GM12878 (cell line): ENCODE measurements at regions not wholly inside any gene's neighbourhood (a gene's known extent, or its start where the extent isn't known, plus 50 kb on each side); places are given as distances from the start of the nearest gene placed in this dataset.

Source experiments
- ATAC-seq: fragments of 200-7000 bp; cut with Tn5 transposase; 3 replicates; pipeline ENCODE4 v1.9.1; 2020; ENCODE audit warnings: mild to moderate bottlenecking, moderate library complexity
- BruUV-seq: library from RNA; stranded (reverse); fragments of 400-500 nt; replicated peaks from 2 replicates; lab custom pipeline; 2021; lab: Mats Ljungman, UMichigan
- CTCF ChIA-PET: fragments of 300-600 bp; sonication (Branson Sonifier 250); formaldehyde crosslinking; extraction: SDS; loops from one replicate; lab custom pipeline; 2021; ENCODE audit warnings: inconsistent platforms; lab: Yijun Ruan, JAX
- POLR2A ChIA-PET: fragments of 350-600 bp; formaldehyde crosslinking; extraction: SDS; loops from one replicate; lab custom pipeline; 2021; ENCODE audit warnings: inconsistent platforms; lab: Charles Lee
- RAD21 ChIA-PET: fragments of 300-600 bp; sonication (Branson Sonifier 250); formaldehyde crosslinking; loops from one replicate; lab custom pipeline; 2023; ENCODE audit warnings: antibody characterized with exemption; ENCODE audit not compliant: unreplicated experiment; lab: Charles Lee
- SMC1A ChIA-PET: fragments of 300-600 bp; sonication (Branson Sonifier 250); formaldehyde crosslinking; loops from one replicate; lab custom pipeline; 2023; ENCODE audit not compliant: unreplicated experiment, uncharacterized antibody; lab: Charles Lee
- DNase-seq: peaks from one replicate; pipeline ENCODE4 v3.0.0-alpha.2; 2011; ENCODE audit warnings: low read depth, low spot score
- FAIRE-seq: peaks from 3 replicates; lab custom pipeline; 2011; peaks lifted over from hg19 to GRCh38; lab: Jason Lieb, UNC
- H2AFZ ChIP-seq: 2 replicates; pipeline ENCODE4 v1.6.0; 2011; ENCODE audit warnings: low read depth, low read length, control low read depth; ENCODE audit not compliant: control insufficient read depth
- H3K27ac ChIP-seq: 2 replicates; pipeline ENCODE4 v1.5.1; 2011; ENCODE audit warnings: control low read depth; ENCODE audit not compliant: control insufficient read depth, insufficient read depth
- H3K27me3 ChIP-seq, 2 experiments: replicated peaks in 1 of 2; 2 replicates each; pipeline versions ENCODE4 v1.6.0 to v1.6.1; 2011; ENCODE audit warnings: low read length in 1 of 2; ENCODE audit not compliant: control insufficient read depth in 2 of 2, insufficient read depth in 2 of 2
- H3K36me3 ChIP-seq, 2 experiments: 2 replicates each; pipeline ENCODE4 v1.5.1; 2011; ENCODE audit warnings: low read length in 1 of 2; ENCODE audit not compliant: control insufficient read depth in 2 of 2, insufficient read depth in 2 of 2
- H3K4me1 ChIP-seq: 2 replicates; pipeline ENCODE4 v1.6.1; 2011; ENCODE audit warnings: mild to moderate bottlenecking, low read length, moderate library complexity, mixed read lengths; ENCODE audit not compliant: control insufficient read depth, insufficient read depth
- H3K4me2 ChIP-seq: 2 replicates; pipeline ENCODE4 v1.6.0; 2011; ENCODE audit warnings: control low read depth; ENCODE audit not compliant: control insufficient read depth, insufficient read depth
- H3K4me3 ChIP-seq: fragments of 200-600 bp; sonication (generic); 2 replicates; pipeline ENCODE4 v1.5.1; 2016
- H3K79me2 ChIP-seq: 2 replicates; pipeline ENCODE4 v1.6.0; 2011; ENCODE audit warnings: low read length; ENCODE audit not compliant: control insufficient read depth, insufficient read depth
- H3K9ac ChIP-seq: 2 replicates; pipeline ENCODE4 v1.8.0; 2011; ENCODE audit warnings: low read length, control low read depth, mixed read lengths; ENCODE audit not compliant: control insufficient read depth, insufficient read depth
- H3K9me3 ChIP-seq: replicated peaks from 3 replicates; pipeline ENCODE4 v1.5.1; 2011; ENCODE audit warnings: mild to moderate bottlenecking, low read length; ENCODE audit not compliant: control insufficient read depth, insufficient read depth
- H4K20me1 ChIP-seq: 2 replicates; pipeline ENCODE4 v1.6.0; 2011; ENCODE audit not compliant: control insufficient read depth, insufficient read depth
- BCLAF1 ChIP-seq: fragments of 450-650 bp; IDR thresholded peaks from 2 replicates; pipeline ENCODE4 v1.6.1; 2017; ENCODE audit warnings: antibody characterized with exemption, mild to moderate bottlenecking, moderate library complexity
- BRCA1 ChIP-seq: IDR thresholded peaks from 2 replicates; pipeline ENCODE4 v1.6.1; 2011; ENCODE audit warnings: low read depth, low read length, improper control_type of control experiment
- DPF2 ChIP-seq: fragments of 450-650 bp; IDR thresholded peaks from 2 replicates; pipeline ENCODE4 v1.6.1; 2017; ENCODE audit warnings: mild to moderate bottlenecking
- HDGF ChIP-seq: fragments of 450-650 bp; IDR thresholded peaks from 2 replicates; pipeline ENCODE4 v1.6.1; 2016; ENCODE audit warnings: antibody characterized with exemption
- RAD21 ChIP-seq: IDR thresholded peaks from 2 replicates; pipeline ENCODE4 v1.6.1; 2011; ENCODE audit warnings: mild to moderate bottlenecking, low read depth, low read length, moderate library complexity; ENCODE audit not compliant: insufficient read depth
- SMAD1 ChIP-seq: fragments of 450-650 bp; IDR thresholded peaks from 2 replicates; pipeline ENCODE4 v1.6.1; 2018; ENCODE audit warnings: mild to moderate bottlenecking, low read depth; ENCODE audit not compliant: partially characterized antibody
- SREBF2 ChIP-seq: IDR thresholded peaks from 2 replicates; pipeline ENCODE4 v1.6.1; 2012; ENCODE audit warnings: mild to moderate bottlenecking, low read length
- STAT3 ChIP-seq: IDR thresholded peaks from 2 replicates; pipeline ENCODE4 v1.6.1; 2011; ENCODE audit warnings: low read depth, low read length, improper control_type of control experiment
- TAF1 ChIP-seq: IDR thresholded peaks from 2 replicates; pipeline ENCODE4 v1.6.1; 2011; ENCODE audit warnings: mild to moderate bottlenecking, low read depth, low read length, borderline replicate concordance
- ZBED1 ChIP-seq: IDR thresholded peaks from 2 replicates; pipeline ENCODE4 v1.6.1; 2016; ENCODE audit warnings: borderline replicate concordance
- ZNF207 ChIP-seq: fragments of 450-650 bp; IDR thresholded peaks from 2 replicates; pipeline ENCODE4 v1.6.1; 2014; ENCODE audit warnings: antibody characterized with exemption, mild to moderate bottlenecking, borderline replicate concordance
- ZNF217 ChIP-seq: fragments of 450-650 bp; IDR thresholded peaks from 2 replicates; pipeline ENCODE4 v1.6.1; 2017; ENCODE audit warnings: antibody characterized with exemption, mild to moderate bottlenecking
- ZZZ3 ChIP-seq: IDR thresholded peaks from 2 replicates; pipeline ENCODE4 v1.6.1; 2011; ENCODE audit warnings: low read depth; ENCODE audit not compliant: control insufficient read depth, insufficient read length
- WGBS: methylation state at CpG from one replicate; pipeline ENCODE4 v1.1.6; 2016; ENCODE audit warnings: low lambda C conversion rate; ENCODE audit not compliant: insufficient replicate concordance, insufficient coverage; ENCODE audit errors: missing lambda C conversion rate; 5-methylcytosine and 5-hydroxymethylcytosine counted together
- in situ Hi-C: fragments of 300-500 bp; cut with MboI; formaldehyde crosslinking; loops from 9 replicates; pipeline ENCODE4 v1.14.3; 2018; ENCODE audit warnings: mixed read lengths
- intact Hi-C: fragments of 100-400 bp; cut with micrococcal nuclease; formaldehyde crosslinking; loops from one replicate; pipeline ENCODE4 v1.14.2; 2022; ENCODE audit not compliant: unreplicated experiment
- TF ChIP-seq, protein P1 (sequence below): fragments of 450-650 bp; IDR thresholded peaks from 2 replicates; pipeline ENCODE4 v1.6.1; 2016; ENCODE audit warnings: mild to moderate bottlenecking, moderate library complexity, borderline replicate concordance
- TF ChIP-seq, protein P2 (sequence below): IDR thresholded peaks from 2 replicates; pipeline ENCODE4 v1.6.1; 2012; ENCODE audit warnings: low read length, inconsistent platforms

DNA sequence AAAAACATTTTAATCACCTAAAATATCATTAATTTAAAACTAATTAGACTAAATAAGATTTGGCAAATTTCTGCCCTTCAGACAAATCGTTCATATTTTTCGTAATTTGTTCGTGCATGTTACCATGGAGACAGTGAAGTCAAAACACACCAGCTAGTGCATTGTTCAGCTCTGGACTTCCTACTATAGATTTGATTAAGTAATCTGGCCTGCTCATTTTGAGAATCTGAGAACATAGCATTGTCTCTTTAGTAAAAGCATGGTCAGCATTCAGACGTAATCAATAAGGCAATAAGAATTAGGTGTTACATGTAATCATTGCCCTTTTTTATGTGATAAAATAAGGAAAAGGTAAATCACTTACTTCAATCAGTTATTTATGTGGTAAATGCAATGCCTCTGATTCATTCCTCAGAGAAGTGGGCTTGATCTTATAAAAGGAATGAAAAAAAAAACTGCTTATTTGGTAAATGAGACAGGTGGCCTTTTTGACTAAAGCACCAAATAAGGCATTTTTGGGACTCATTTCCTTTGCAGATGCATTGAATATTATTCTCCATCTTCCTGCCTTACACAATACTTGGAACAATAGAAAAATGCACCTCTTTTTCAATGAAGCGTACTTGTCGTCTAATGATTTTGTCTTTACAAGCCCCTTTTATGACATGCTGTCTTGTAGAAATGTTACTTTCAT, 84.5 kb upstream of the FNDC3B start (continued):
- TF ChIP-seq, protein P1, sequence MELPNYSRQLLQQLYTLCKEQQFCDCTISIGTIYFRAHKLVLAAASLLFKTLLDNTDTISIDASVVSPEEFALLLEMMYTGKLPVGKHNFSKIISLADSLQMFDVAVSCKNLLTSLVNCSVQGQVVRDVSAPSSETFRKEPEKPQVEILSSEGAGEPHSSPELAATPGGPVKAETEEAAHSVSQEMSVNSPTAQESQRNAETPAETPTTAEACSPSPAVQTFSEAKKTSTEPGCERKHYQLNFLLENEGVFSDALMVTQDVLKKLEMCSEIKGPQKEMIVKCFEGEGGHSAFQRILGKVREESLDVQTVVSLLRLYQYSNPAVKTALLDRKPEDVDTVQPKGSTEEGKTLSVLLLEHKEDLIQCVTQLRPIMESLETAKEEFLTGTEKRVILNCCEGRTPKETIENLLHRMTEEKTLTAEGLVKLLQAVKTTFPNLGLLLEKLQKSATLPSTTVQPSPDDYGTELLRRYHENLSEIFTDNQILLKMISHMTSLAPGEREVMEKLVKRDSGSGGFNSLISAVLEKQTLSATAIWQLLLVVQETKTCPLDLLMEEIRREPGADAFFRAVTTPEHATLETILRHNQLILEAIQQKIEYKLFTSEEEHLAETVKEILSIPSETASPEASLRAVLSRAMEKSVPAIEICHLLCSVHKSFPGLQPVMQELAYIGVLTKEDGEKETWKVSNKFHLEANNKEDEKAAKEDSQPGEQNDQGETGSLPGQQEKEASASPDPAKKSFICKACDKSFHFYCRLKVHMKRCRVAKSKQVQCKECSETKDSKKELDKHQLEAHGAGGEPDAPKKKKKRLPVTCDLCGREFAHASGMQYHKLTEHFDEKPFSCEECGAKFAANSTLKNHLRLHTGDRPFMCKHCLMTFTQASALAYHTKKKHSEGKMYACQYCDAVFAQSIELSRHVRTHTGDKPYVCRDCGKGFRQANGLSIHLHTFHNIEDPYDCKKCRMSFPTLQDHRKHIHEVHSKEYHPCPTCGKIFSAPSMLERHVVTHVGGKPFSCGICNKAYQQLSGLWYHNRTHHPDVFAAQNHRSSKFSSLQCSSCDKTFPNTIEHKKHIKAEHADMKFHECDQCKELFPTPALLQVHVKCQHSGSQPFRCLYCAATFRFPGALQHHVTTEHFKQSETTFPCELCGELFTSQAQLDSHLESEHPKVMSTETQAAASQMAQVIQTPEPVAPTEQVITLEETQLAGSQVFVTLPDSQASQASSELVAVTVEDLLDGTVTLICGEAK: no peak

DNA sequence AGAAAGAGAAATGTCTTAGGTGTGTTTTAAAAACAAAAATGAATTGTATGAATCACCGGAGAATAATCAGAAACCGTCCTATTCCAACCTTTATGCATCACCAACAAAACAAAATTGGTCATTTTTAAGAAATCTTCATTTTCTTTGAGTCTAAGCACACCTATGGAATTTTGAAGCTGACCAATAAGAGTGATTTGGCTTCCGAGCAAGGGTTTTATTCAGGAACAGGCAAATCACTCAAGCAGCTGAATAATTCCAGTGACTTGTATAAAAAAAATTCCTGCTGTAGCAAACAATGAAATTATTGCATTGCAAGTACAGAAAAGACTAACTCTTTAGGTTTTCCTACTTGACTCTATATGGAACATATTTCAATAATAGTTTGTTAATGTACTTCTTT, 83.8 kb upstream of the FNDC3B start:
- H3K79me2 ChIP-seq: no peaks in the 10 kb centered on the region
- H3K9ac ChIP-seq: no peak overlapping the region
- in situ Hi-C loops: no loop called here
- no peak overlapping the region for H3K4me2 ChIP-seq
- WGBS: 60% methylated on average over 3 of the region's 3 CpGs
- no peaks in the 10 kb centered on the region for H3K36me3 ChIP-seq
- ChIA-PET POLR2A (no interaction called here), CTCF (no interaction called here), RAD21 (no interaction called here), SMC1A (no interaction called here)
- H3K9me3 ChIP-seq: no peaks in the 10 kb centered on the region; the same call in 2 of the 3 replicates
- ATAC-seq: no peak
- H2AFZ ChIP-seq: no peak overlapping the region
- BruUV-seq: no TSS peak
- no peak for FAIRE-seq
- no peaks in the 10 kb centered on the region for H4K20me1 ChIP-seq
- H3K4me3 ChIP-seq: no peak overlapping the region
- intact Hi-C loops: no loop called here
- DNase-seq: no peak
- H3K27me3 ChIP-seq: no peaks in the 10 kb centered on the region
- no peaks in the 10 kb centered on the region for H3K4me1 ChIP-seq
- H3K27ac ChIP-seq: no peak overlapping the region
- no peak for TF ChIP-seq BRCA1
- no peak for TF ChIP-seq HDGF
- TF ChIP-seq SREBF2: no peak
- TF ChIP-seq ZNF217: no peak
- no peak for TF ChIP-seq STAT3
- TF ChIP-seq ZNF207: no peak
- TF ChIP-seq, protein P2, sequence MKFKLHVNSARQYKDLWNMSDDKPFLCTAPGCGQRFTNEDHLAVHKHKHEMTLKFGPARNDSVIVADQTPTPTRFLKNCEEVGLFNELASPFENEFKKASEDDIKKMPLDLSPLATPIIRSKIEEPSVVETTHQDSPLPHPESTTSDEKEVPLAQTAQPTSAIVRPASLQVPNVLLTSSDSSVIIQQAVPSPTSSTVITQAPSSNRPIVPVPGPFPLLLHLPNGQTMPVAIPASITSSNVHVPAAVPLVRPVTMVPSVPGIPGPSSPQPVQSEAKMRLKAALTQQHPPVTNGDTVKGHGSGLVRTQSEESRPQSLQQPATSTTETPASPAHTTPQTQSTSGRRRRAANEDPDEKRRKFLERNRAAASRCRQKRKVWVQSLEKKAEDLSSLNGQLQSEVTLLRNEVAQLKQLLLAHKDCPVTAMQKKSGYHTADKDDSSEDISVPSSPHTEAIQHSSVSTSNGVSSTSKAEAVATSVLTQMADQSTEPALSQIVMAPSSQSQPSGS: no peak
- no peak for TF ChIP-seq ZZZ3
- TF ChIP-seq BCLAF1: no peak
- TF ChIP-seq ZBED1: no peak
- TF ChIP-seq RAD21: no peak
- TF ChIP-seq SMAD1: no peak
- no peak for TF ChIP-seq DPF2
- TF ChIP-seq TAF1: no peak
